ENCODE measurements at regions not wholly inside any gene's neighbourhood (a gene's known extent, or its start where the extent isn't known, plus 50 kb on each side); places are given as distances from the start of the nearest gene placed in this dataset.

- no peaks in the 10 kb centered on the region for H3K9me3 ChIP-seq (ENCODE audit: low read length)
- CTCF ChIA-PET, result no interaction called here
- DNase-seq (no peak), ATAC-seq (no peak)
- no peaks in the 10 kb centered on the region for H3K4me1 ChIP-seq (ENCODE audit: insufficient read depth, low read length)
- POLR2A ChIA-PET (ENCODE audit: unreplicated experiment), result no interaction called here
- no peaks in the 10 kb centered on the region for H3K9me2 ChIP-seq (replicated peaks; ENCODE audit: low read length)
- intact Hi-C loops (cut with micrococcal nuclease), result no loop called here
- no peaks in the 10 kb centered on the region for H4K20me1 ChIP-seq (ENCODE audit: low read length)
- H3K4me3 ChIP-seq (ENCODE audit: low read length), result no peak overlapping the region
- no peaks in the 10 kb centered on the region for H3K79me2 ChIP-seq (ENCODE audit: low read length)
- H3K27me3 ChIP-seq (ENCODE audit: low read length), result peaks cover 50% of the 10 kb centered on the region; the same call in 1 of the 2 replicates
- no peak overlapping the region for H3K4me2 ChIP-seq (ENCODE audit: low read length)
- BruUV-seq (replicated peaks), result no TSS peak
- no peak overlapping the region for H3K27ac ChIP-seq (ENCODE audit: low read length)
- H3K36me3 ChIP-seq (ENCODE audit: low read depth, low read length), result no peaks in the 10 kb centered on the region
- H3K9ac ChIP-seq (ENCODE audit: low read length), result no peak overlapping the region
- no peak overlapping the region for H2AFZ ChIP-seq (ENCODE audit: low read length)
- H3F3A ChIP-seq (ENCODE audit: low read length, unreplicated experiment), result no peaks in the 10 kb centered on the region
- TF ChIP-seq CTCF (conservative IDR thresholded peaks at IDR 0.05; ENCODE audit: low read depth, low read length), result no peak
- TF ChIP-seq EZH2 (IDR thresholded peaks at IDR 0.05; ENCODE audit: low read length, unreplicated experiment), result no peak
- TF ChIP-seq EZH2phosphoT487 (IDR thresholded peaks at IDR 0.05; ENCODE audit: borderline replicate concordance, low read length), result no peak
Measured at GRCh38 chr12:127635838-127636237, 631.1 kb upstream of the TMEM132C start.

- peaks cover 41% of the 10 kb centered on the region; the same call in 1 of the 2 replicates for H3K27me3 ChIP-seq (ENCODE audit: low read length)
- no peaks in the 10 kb centered on the region for H3K79me2 ChIP-seq (ENCODE audit: low read length)
- H3K27ac ChIP-seq (ENCODE audit: low read length), result no peak overlapping the region
- H3K9me3 ChIP-seq (ENCODE audit: low read length), result no peaks in the 10 kb centered on the region
- BruUV-seq (replicated peaks), result no TSS peak
- ATAC-seq, result no peak
- H2AFZ ChIP-seq (ENCODE audit: low read length), result no peak overlapping the region
- no peak overlapping the region for H3K4me3 ChIP-seq (ENCODE audit: low read length)
- H3K9me2 ChIP-seq (replicated peaks; ENCODE audit: low read length), result no peaks in the 10 kb centered on the region
- no peak for TF ChIP-seq CTCF (conservative IDR thresholded peaks at IDR 0.05; ENCODE audit: low read depth, low read length)
- no peak for TF ChIP-seq EZH2 (IDR thresholded peaks at IDR 0.05; ENCODE audit: low read length, unreplicated experiment)
- TF ChIP-seq EZH2phosphoT487 (IDR thresholded peaks at IDR 0.05; ENCODE audit: borderline replicate concordance, low read length), result no peak
- no peak overlapping the region for H3K4me2 ChIP-seq (ENCODE audit: low read length)
- no peak overlapping the region for H3K9ac ChIP-seq (ENCODE audit: low read length)
- DNase-seq, result no peak
- H3K4me1 ChIP-seq (ENCODE audit: insufficient read depth, low read length), result no peaks in the 10 kb centered on the region
- H3K36me3 ChIP-seq (ENCODE audit: low read depth, low read length), result no peaks in the 10 kb centered on the region
- no peaks in the 10 kb centered on the region for H4K20me1 ChIP-seq (ENCODE audit: low read length)
- intact Hi-C loops (cut with micrococcal nuclease), result no loop called here
- ChIA-PET CTCF (no interaction called here), POLR2A (ENCODE audit: unreplicated experiment) (no interaction called here)
- H3F3A ChIP-seq (ENCODE audit: low read length, unreplicated experiment), result no peaks in the 10 kb centered on the region
Measured at GRCh38 chr12:127636882-127637281, 630.1 kb upstream of the TMEM132C start.

GRCh38 chr12:127640181-127640886, 626.6 kb upstream of the TMEM132C start:
- no TSS peak for BruUV-seq (replicated peaks)
- intact Hi-C loops (cut with micrococcal nuclease), result no loop called here
- no peaks in the 10 kb centered on the region for H3K36me3 ChIP-seq (ENCODE audit: low read depth, low read length)
- ATAC-seq, result no peak
- no peaks in the 10 kb centered on the region for H3K79me2 ChIP-seq (ENCODE audit: low read length)
- no peak overlapping the region for H3K4me2 ChIP-seq (ENCODE audit: low read length)
- ChIA-PET POLR2A (ENCODE audit: unreplicated experiment) (no interaction called here), CTCF (no interaction called here)
- peaks cover 19% of the 10 kb centered on the region; the same call in 1 of the 2 replicates for H3K27me3 ChIP-seq (ENCODE audit: low read length)
- H3K4me1 ChIP-seq (ENCODE audit: insufficient read depth, low read length), result no peaks in the 10 kb centered on the region
- no peak for TF ChIP-seq CTCF (conservative IDR thresholded peaks at IDR 0.05; ENCODE audit: low read depth, low read length)
- TF ChIP-seq EZH2phosphoT487 (IDR thresholded peaks at IDR 0.05; ENCODE audit: borderline replicate concordance, low read length), result no peak
- TF ChIP-seq EZH2 (IDR thresholded peaks at IDR 0.05; ENCODE audit: low read length, unreplicated experiment), result no peak
- H3F3A ChIP-seq (ENCODE audit: low read length, unreplicated experiment), result no peaks in the 10 kb centered on the region
- no peak overlapping the region for H3K9ac ChIP-seq (ENCODE audit: low read length)
- H4K20me1 ChIP-seq (ENCODE audit: low read length), result no peaks in the 10 kb centered on the region
- H3K4me3 ChIP-seq (ENCODE audit: low read length), result no peak overlapping the region
- H3K9me2 ChIP-seq (replicated peaks; ENCODE audit: low read length), result no peaks in the 10 kb centered on the region
- H3K27ac ChIP-seq (ENCODE audit: low read length), result no peak overlapping the region
- DNase-seq, result no peak
- H2AFZ ChIP-seq (ENCODE audit: low read length), result no peak overlapping the region
- H3K9me3 ChIP-seq (ENCODE audit: low read length), result no peaks in the 10 kb centered on the region

All from PC-3 (cell line).